HUES6 (cell line): ENCODE measurements at regions not wholly inside any gene's neighbourhood (a gene's known extent, or its start where the extent isn't known, plus 50 kb on each side); places are given as distances from the start of the nearest gene placed in this dataset.

Experiments
- H3K27ac ChIP-seq: 2 replicates; pipeline ENCODE4 v1.7.0; 2013; ENCODE audit warnings: low read depth, mild to moderate bottlenecking, low read length, inconsistent platforms
- H3K27me3 ChIP-seq: 2 replicates; pipeline ENCODE4 v1.6.1; 2013; ENCODE audit warnings: low read length; ENCODE audit not compliant: control insufficient read depth, insufficient read depth
- H3K36me3 ChIP-seq: 2 replicates; pipeline ENCODE4 v1.6.1; 2013; ENCODE audit warnings: low read length; ENCODE audit not compliant: control insufficient read depth, insufficient read depth
- H3K4me1 ChIP-seq: 2 replicates; pipeline ENCODE4 v1.6.1; 2013; ENCODE audit warnings: low read length; ENCODE audit not compliant: control insufficient read depth, insufficient read depth
- H3K4me3 ChIP-seq: 2 replicates; pipeline ENCODE4 v1.5.1; 2013; ENCODE audit warnings: low read depth, low read length
- H3K9ac ChIP-seq: one replicate; pipeline ENCODE4 v1.6.1; 2013; ENCODE audit warnings: mild to moderate bottlenecking, low read length
- H3K9me3 ChIP-seq: 2 replicates; pipeline ENCODE4 v1.6.1; 2013; ENCODE audit warnings: low read depth, low read length; ENCODE audit not compliant: control insufficient read depth, insufficient read depth

- Histone ChIP-seq H3K4me3 (peak overlapping the region; percentile 15; the same call in 1 of the 2 replicates), H3K27ac (no peak overlapping the region), H3K36me3 (no peaks in the 10 kb centered on the region), H3K9me3 (peaks cover 4% of the 10 kb centered on the region; the same call in 1 of the 2 replicates), H3K27me3 (no peaks in the 10 kb centered on the region), H3K9ac (no peak overlapping the region), H3K4me1 (peaks cover 10% of the 10 kb centered on the region)
Observed at GRCh38 chr11:115817844-115818468, 313.7 kb upstream of the CADM1 start.

- Histone ChIP-seq H3K27ac (no peak overlapping the region), H3K36me3 (no peaks in the 10 kb centered on the region), H3K4me3 (no peak overlapping the region), H3K9me3 (peaks cover 16% of the 10 kb centered on the region), H3K9ac (no peak overlapping the region), H3K27me3 (no peaks in the 10 kb centered on the region), H3K4me1 (no peaks in the 10 kb centered on the region)
Observed at GRCh38 chr11:115808351-115808940, 304.2 kb upstream of the CADM1 start.

DNA sequence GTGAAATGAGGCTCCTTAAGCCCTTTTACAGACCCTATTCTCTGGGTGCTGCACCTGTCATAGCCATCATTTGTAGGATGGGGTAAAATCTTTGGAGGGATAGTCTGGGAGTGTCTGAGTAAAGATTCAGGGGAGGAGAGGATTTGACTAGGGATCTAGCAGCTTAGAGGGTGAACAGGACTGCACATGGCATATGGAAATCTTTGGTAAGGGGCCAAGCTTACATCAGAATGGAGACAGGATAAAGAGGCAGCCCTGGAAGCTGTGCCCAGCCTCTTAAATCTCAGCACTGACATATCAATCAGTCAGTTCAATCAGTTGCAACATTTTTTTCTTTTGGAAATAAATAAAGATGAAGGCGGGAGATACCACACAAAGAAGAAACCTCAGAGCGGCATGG is 301.8 kb upstream of the CADM1 start:
- H3K27ac ChIP-seq, result no peak overlapping the region
- H3K27me3 ChIP-seq, result no peaks in the 10 kb centered on the region
- peaks cover 16% of the 10 kb centered on the region for H3K9me3 ChIP-seq
- no peaks in the 10 kb centered on the region for H3K36me3 ChIP-seq
- H3K9ac ChIP-seq, result no peak overlapping the region
- no peaks in the 10 kb centered on the region for H3K4me1 ChIP-seq
- no peak overlapping the region for H3K4me3 ChIP-seq

DNA sequence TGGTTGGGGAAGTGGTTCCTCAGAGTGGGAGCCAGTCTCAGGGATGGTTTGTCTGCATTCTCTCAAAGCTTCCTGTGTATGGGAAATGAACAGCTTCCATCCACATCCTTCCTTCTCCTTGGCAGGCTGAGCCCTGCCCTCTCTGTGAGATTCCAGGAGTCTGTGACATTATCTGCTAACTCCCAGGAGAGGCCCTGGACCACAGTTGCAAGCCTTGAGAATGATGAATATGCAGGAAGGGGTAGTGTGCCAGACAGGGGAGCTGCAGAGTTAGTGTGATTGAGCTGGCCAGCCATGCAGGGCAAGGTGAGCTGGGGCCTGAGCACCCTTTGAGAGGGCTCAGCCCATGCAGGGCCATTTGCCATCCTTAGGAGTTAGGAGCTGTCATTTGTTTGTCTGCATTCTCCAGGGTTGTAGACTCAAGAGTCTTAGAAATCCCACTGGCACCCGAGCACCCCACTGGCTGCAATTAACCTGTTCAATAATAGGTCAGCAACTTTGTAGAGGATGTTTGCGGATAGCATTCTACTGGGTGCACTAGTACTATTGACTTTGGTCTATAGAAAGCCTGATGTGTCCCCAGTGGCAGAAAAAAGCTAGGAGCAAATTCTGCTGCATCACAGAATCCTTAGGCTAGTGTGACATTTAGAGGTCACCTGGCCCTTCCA is 299.0 kb upstream of the CADM1 start:
- H3K27me3 ChIP-seq, result 0 out of 2 replicates have a peak, but pooled peaks cover 7% of the 10 kb centered on the region
- no peak overlapping the region for H3K4me3 ChIP-seq
- no peak overlapping the region for H3K9ac ChIP-seq
- H3K9me3 ChIP-seq, result peaks cover 5% of the 10 kb centered on the region; the same call in 1 of the 2 replicates
- H3K27ac ChIP-seq, result no peak overlapping the region
- no peaks in the 10 kb centered on the region for H3K4me1 ChIP-seq
- H3K36me3 ChIP-seq, result no peaks in the 10 kb centered on the region

DNA sequence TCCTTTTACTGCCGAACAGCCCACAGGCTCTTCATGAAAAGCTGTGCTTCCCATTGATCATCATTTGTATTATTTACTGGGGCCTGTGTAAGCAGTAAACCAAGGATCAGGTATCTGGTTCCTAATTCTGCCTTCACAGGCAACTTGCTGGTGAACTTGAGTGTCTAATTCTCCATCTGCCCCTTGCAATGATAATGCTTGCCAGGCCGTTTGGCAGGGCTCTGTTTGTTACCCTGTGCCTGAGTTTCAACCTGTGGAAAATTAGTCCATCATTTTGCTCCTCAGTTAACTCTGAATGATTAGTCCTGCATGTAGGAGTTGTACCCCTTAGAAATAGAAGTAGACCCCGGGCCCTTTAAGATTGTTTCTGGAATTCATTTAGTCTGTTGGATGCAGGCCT is 298.4 kb upstream of the CADM1 start:
- H3K9me3 ChIP-seq, result 0 out of 2 replicates have a peak, but pooled peaks cover 1% of the 10 kb centered on the region

GRCh38 chr11:115792903-115793302 is 288.7 kb upstream of the CADM1 start:
- Histone ChIP-seq H3K4me3 (no peak overlapping the region), H3K36me3 (no peaks in the 10 kb centered on the region), H3K9ac (no peak overlapping the region), H3K27me3 (no peaks in the 10 kb centered on the region), H3K27ac (no peak overlapping the region), H3K9me3 (no peaks in the 10 kb centered on the region), H3K4me1 (no peaks in the 10 kb centered on the region)

More for the DNA sequence above, 298.4 kb upstream of the CADM1 start:
- H3K27ac ChIP-seq, result no peak overlapping the region
- H3K36me3 ChIP-seq, result no peaks in the 10 kb centered on the region
- H3K9ac ChIP-seq, result no peak overlapping the region
- no peaks in the 10 kb centered on the region for H3K4me1 ChIP-seq
- no peak overlapping the region for H3K4me3 ChIP-seq
- H3K27me3 ChIP-seq, result 0 out of 2 replicates have a peak, but pooled peaks cover 7% of the 10 kb centered on the region

DNA sequence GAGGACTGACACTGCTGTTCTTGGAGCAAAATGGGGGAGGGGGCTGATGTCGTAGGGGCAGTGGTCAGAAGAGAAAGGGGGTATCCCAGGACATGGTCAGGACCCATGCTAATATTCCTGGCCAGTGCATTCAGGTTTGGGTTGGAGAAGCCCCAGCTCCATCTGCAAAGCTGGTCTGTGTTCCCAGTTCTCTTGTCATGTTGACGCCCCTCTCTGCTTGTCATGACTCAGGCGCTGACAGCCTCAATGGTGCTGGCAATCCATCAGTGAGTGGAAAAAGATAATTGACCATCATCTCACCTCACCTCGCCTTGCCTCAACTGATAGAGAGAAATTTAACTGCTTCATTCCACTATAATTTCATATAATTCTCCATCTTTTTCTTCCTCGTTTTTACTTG is 283.1 kb upstream of the CADM1 start:
- H3K4me1 ChIP-seq, result no peaks in the 10 kb centered on the region
- no peak overlapping the region for H3K9ac ChIP-seq
- no peak overlapping the region for H3K27ac ChIP-seq
- peaks cover 7% of the 10 kb centered on the region; the same call in 1 of the 2 replicates for H3K27me3 ChIP-seq
- no peak overlapping the region for H3K4me3 ChIP-seq
- H3K36me3 ChIP-seq, result no peaks in the 10 kb centered on the region
- 0 out of 2 replicates have a peak, but pooled peaks cover 2% of the 10 kb centered on the region for H3K9me3 ChIP-seq

DNA sequence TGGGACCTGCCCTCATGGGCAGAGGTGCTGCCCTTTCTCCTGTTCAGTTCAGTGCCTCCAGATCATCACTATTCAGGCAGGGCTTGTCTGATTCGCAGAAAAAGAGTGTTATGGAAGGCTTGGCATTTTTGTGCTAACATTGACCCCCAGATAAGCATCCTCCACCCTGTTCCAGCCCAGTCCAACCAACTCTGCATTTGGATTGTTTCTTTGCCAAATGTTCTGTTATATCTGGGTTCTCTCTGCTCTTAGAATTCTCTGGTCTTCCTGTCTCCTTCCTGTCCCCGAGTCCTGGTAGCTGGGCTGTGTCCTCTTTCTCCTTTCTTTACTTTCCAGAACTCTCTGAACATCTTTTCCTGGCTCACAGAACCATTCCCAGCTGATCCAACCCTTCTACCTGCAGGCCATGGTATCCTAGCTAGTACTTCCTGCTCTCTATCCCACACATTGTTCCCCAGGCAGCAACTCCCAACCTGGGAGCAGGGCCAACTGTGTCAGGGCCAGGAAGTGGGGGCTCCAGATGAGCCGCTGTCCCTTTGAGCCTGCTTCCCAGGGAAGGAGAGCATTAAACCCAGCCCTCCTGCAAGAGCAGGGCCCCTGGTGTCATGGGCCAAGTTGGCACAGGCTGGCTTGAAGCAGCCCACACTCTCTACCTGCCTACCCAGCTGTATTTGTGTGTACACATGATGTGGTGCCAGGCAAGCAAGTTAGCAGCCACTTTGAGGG is 280.7 kb upstream of the CADM1 start:
- peaks cover 10% of the 10 kb centered on the region; the same call in 1 of the 2 replicates for H3K27me3 ChIP-seq
- H3K4me3 ChIP-seq, result no peak overlapping the region
- no peak overlapping the region for H3K27ac ChIP-seq
- no peaks in the 10 kb centered on the region for H3K36me3 ChIP-seq
- peaks cover 13% of the 10 kb centered on the region; the same call in 1 of the 2 replicates for H3K4me1 ChIP-seq
- H3K9ac ChIP-seq, result no peak overlapping the region
- H3K9me3 ChIP-seq, result peaks cover 3% of the 10 kb centered on the region; the same call in 1 of the 2 replicates

DNA sequence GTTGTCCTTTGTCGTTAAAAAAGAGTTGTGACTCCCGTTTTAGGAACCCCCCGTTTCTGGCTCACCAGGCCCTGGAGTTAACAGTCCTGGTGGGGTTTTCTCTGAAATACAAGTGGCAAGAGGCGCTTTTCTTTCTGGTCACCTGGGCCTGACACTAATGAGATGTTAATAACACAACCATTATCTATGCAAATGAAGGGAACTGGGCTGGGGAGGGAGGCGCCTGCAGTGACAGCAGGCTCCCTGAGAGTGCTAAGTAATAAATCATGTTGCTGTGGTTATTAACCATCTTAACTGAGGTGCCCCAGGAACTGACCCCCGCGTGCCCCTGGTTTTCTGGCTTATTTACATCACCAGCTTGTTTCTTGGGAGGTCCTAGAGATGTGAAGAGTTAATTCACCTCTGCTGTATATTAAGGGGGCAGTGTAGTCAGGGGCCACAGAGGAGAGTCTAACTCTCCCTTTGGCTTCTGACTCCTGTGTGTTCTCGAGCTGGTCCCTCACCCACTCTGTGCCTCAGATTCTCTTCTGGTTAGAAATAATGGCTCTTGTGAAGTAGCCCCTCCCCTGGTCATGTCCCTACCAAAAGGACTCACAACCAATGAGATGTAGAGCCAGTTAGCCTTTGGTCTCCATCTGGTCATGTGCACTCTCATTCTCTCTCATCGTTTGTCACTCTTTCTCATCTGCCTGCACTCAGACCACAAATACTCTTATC is 276.6 kb upstream of the CADM1 start:
- Histone ChIP-seq H3K36me3 (no peaks in the 10 kb centered on the region), H3K27me3 (peaks cover 10% of the 10 kb centered on the region; the same call in 1 of the 2 replicates), H3K4me1 (peaks cover 15% of the 10 kb centered on the region; the same call in 1 of the 2 replicates), H3K4me3 (no peak overlapping the region), H3K9me3 (peaks cover 3% of the 10 kb centered on the region; the same call in 1 of the 2 replicates), H3K9ac (no peak overlapping the region), H3K27ac (no peak overlapping the region)

DNA sequence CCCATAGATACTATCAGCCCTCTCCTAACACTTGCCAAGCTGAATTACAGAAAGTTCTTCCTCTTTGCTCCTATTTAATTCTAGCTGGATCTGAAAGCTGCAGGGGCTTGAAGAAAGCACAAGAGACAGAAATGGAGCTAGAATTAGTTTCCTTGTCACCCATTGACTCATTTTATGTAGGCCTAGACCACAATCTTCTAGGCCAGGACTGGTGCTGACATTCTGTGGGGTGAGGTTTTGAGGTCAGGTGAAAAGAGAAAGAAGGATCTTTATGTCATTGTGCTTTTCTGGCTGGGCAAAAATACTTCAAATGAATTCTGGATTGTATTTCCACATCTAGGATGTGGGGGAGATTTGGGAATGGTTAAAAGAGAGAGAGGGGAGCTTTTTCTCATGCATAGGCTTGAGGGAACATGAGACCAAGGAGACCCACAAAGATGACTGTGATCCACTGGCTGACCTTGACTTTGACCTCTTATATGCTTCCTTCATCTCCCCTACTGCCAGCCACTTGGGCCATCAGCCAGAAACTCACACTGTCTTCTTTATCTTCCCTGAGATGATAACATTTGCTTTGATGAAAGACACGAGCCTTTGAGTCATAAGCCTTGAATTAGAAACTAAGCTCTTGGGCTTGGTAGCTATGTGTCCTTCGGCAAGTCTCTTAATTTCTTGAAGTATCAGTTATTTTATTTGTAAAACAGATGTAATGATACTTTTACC is 274.9 kb upstream of the CADM1 start:
- no peak overlapping the region for H3K27ac ChIP-seq
- H3K4me3 ChIP-seq, result no peak overlapping the region
- H3K27me3 ChIP-seq, result 0 out of 2 replicates have a peak, but pooled peaks cover 9% of the 10 kb centered on the region
- H3K4me1 ChIP-seq, result peaks cover 15% of the 10 kb centered on the region; the same call in 1 of the 2 replicates
- no peak overlapping the region for H3K9ac ChIP-seq
- H3K36me3 ChIP-seq, result no peaks in the 10 kb centered on the region
- H3K9me3 ChIP-seq, result peaks cover 3% of the 10 kb centered on the region; the same call in 1 of the 2 replicates
